RPMI7951 (cell line): ENCODE measurements at regions not wholly inside any gene's neighbourhood (a gene's known extent, or its start where the extent isn't known, plus 50 kb on each side); places are given as distances from the start of the nearest gene placed in this dataset.

ENCODE experiments used
- DNase-seq: peaks from one replicate; pipeline ENCODE4 v3.0.0-alpha.2; 2012; ENCODE audit warnings: low read depth

GRCh38 chr9:14560194-14560593 lies 133.0 kb downstream of the ZDHHC21 start:
- DNase-seq = no peak

DNA sequence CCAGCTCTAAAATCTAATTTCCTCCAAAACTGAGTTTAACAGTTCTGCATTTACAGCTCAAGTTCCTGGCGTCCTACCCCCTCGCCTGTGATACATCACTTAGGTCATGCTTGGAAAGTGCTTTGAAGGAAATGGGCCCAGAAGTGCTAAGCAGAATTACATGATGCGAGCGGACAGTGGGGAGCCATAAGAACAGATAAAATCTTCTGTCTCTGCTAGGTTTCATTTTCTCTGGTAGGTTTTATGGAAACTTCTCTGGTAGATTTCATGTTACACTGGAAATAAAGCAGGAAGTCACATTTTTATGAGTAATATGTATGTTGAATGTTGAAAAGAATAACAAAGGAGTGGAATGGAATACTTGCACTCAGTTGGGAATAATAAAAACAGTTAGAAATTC lies 138.3 kb downstream of the ZDHHC21 start:
- no peak for DNase-seq

GRCh38 chr9:14547245-14548060 lies 145.8 kb downstream of the ZDHHC21 start:
- no peak for DNase-seq

GRCh38 chr9:14546693-14547092 lies 146.5 kb downstream of the ZDHHC21 start:
- DNase-seq = no peak

DNA sequence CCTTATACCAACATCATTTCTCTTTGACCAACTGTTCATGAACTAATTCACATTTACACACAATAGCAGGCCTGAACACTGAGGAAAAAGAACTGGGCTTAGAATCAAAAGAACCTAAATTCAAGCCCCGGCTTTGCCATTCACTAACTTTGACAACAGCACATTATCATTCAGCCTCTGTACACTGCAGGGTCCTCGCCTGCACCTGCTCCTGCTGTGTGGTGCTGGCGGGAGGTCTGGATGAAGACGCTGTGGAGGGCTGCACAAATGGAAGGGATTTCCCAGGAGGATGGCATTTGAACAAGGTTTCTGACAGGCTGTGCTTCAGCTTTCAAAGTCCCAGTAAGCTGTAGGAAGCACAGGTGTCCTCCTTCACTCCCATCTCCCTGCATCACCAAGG lies 151.2 kb downstream of the ZDHHC21 start:
- DNase-seq = no peak

- no peak for DNase-seq
Observed at GRCh38 chr9:14538526-14538925, 154.7 kb downstream of the ZDHHC21 start.

DNA sequence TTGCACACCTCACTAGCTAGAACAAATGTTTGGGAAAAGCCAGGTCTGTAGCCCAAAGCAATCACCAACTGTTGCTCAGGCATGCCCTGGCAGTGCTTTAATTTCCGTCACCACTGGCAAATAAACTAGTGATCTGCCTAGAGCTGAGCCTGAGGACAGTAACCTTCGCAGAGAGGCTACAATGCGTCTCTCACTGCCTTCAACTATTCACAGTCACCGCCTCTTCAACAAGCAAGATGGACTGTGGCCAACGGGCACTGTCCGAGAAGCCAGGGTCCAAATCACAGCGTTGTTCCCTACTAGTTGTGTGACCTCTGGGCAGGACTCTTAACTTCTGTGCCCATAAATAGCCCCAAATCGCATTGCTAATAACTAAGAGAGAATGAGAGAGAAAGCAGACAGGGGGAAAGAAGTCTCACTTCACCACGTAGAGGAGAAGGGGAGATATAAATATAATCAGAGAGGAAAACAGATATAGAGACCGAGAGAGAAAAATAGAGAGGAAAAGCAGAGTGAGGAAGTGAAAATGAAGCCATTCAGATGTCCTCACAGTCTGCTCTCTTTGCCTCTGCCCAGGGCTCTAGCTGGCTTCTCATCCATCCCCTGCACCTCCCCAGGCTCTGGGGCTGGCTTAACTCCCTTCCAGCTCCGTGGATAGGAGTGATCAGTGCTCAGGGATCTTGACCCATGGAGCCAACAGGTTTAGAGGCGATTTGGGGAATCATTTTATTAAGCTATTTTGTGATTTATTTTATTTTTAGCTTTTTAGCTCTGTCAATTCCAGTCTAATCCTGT lies 157.9 kb downstream of the ZDHHC21 start:
- DNase-seq = no peak

- DNase-seq = no peak
Observed at GRCh38 chr9:14533867-14534640, 159.2 kb downstream of the ZDHHC21 start.

DNA sequence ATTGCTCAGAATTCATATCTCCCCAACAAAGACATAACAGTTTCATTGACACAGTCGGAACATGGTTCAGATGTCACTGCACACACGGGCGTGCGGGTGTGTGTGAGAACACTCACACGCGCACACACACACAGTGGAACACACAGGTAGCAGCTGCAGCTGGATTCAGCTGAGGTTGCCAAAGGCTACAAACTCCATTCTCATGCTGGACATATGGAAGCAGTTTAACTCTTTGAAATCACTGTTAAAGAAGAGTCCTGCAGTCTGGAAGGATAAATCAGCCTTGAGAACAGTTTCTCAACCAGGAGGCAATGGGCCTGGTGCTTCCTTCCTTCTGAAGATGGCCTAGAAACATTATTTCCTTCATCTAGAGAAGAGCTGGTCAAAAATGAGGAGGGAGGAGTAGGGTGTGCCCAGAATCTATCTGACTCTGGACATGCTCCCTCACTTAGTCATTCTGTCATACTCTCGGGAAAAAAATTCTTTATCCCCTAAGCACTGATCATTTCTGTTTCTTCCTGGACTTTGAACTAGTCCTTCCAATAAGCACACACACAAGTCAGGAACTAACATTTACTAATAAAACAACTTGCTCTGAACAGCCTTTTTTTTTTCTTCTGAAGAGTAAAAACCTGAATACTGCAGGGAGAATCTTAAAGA lies 160.6 kb downstream of the ZDHHC21 start:
- DNase-seq = no peak

DNA sequence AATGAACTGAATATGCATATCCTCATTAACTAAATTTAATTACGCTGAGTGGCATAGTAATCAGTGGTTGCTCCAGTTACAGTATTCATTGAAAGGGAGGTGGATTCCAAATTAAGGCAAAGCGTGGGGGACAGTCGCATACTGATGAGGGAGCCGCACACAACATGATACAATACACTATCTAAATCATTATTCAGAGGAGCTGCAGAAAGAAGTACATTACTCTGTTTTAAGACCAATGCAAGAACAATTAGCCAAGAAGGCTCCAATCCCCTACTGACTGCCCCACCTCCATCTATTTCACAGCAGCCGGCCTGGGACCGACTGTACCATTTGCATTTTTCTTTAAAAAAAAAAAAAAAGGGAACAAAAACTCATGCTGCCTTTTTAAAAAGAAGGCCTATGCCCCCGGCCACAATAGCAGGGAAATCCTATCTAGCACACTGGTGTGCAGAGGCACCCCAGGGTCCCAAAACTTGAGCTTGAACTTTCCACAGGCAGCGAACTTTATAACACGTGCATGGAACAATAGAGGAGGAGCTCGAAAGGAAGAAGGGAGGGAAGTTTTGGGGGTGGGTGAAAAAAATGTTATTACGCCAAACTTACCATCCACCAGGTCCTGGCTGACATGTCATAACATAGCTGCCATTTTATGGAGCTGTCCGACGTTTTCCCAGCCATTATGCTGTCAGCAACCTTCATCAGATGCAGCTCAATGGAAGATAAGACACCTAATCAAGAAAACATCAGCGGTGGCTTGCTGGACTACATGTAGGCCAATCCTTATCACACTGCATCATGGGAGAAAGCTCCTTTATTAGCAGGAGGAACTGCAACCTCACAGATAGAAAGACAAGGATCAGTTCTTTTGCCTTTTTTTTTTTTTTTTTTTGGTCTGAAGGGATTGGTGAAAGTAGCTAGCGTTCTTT lies 161.6 kb downstream of the ZDHHC21 start:
- DNase-seq = no peak

DNA sequence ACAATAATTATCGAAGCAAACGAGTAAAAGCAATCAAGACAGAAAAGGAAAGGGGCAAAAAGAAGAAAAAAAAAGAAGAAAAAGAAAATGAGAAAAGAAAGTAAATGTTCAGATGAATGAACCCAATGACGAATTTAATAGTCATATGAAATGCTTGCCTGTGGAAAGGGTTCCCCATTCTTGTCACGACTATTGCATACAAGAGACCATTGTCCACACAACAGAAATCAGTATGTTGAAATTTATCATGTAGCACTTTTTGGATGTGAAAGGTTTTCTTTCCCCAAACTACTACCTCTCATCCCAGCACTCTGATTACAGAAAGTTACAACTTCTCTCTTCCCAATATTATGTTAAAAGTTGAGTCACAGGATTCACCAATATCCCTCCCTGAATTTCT lies 162.4 kb downstream of the ZDHHC21 start:
- DNase-seq = no peak

DNA sequence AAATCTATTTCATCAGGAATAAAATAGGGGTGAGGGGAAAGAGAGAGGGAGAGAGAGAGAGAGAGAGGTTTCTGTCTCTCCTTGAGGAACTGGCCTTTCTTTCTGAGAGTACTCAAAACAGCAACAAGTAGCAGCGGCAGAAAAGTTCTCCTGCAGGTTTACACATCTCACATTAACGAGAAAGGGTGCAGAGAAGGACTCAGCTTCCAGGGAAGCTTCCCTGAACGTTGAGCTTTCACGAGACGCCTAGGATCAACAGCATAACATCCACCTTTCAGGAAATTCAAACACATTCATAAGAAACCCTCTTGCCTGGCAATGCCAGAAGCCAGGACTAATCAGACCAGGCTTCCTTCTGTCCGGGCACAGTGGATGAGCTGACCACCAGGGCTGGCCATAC lies 162.9 kb downstream of the ZDHHC21 start:
- no peak for DNase-seq

- DNase-seq = no peak
Observed at GRCh38 chr9:14529629-14530028, 163.6 kb downstream of the ZDHHC21 start.

- DNase-seq = no peak
Observed at GRCh38 chr9:14529054-14529453, 164.2 kb downstream of the ZDHHC21 start.

DNA sequence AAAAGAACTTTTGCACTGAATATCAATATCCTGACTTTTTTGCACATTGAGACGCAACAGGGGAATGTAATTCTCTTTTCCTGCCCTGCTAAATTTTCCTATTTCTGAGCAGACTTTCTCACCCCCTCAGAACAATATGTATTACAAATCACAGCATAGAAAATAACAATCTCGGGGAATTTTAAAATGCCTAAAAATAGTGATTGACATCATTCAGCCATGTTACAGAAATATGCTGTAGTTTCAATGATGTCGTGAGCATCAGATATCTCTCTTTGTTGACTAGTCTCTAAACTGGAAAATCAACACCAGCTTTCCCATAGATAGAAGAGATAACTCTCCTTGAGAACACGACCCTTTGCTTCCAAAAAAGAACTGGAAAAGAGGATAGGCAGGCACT lies 166.7 kb downstream of the ZDHHC21 start:
- DNase-seq = no peak

GRCh38 chr9:14525856-14526255 lies 167.4 kb downstream of the ZDHHC21 start:
- DNase-seq = no peak

- DNase-seq = no peak
Observed at GRCh38 chr9:14524873-14525515, 168.2 kb downstream of the ZDHHC21 start.

DNA sequence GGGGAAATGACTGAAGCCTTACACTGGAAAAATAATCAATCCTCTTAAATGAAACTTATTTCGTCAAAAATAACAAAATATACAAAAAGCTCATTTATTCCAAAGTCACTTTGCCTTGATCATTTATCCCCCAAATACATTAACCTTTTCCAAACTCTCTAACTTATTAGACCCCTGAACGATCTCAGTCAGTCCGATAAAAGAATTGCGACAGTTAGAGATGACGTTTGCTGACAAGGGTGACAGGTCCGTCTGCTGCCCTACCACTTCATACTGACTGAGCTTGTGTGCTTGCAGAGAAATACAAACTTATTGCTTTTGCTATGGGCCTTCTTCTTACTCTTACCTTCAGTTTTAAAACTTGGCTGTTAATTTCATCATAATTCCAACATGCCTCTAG lies 169.7 kb downstream of the ZDHHC21 start:
- no peak for DNase-seq

DNA sequence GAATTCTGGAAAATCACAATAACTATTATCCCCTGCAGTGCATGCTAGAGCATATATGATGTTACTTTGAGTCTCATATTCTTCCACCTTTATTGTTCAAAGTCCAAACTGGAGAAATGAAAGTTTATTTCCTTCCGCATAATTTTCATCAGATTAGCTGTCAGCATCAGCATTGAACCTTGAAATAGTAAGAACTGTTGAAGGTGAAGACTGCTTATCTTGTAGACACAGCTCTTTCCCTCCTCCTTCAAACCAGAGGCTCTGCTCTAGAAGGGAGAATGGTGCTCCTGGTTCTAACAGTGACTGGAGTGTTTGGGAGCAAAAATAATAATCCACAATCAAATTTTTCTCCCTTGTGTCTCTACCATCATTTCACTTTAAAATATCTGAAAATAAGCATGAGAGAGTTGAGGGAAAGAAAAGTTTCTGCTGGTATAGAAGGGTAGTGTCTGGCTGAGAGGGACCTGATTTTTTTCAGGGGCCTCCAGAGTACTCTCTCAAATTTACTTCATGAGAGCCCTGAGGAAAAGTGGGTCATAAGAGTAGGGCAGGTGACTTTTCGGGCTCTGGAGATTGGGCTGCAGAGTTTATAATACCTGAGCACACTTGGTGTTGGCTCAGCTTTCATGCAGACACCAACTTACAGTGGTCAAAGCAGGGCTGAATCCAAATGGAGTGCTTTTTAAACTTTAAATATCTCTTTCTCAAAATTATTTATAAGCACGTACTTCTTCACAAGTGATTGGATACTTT lies 170.4 kb downstream of the ZDHHC21 start:
- DNase-seq = no peak

DNA sequence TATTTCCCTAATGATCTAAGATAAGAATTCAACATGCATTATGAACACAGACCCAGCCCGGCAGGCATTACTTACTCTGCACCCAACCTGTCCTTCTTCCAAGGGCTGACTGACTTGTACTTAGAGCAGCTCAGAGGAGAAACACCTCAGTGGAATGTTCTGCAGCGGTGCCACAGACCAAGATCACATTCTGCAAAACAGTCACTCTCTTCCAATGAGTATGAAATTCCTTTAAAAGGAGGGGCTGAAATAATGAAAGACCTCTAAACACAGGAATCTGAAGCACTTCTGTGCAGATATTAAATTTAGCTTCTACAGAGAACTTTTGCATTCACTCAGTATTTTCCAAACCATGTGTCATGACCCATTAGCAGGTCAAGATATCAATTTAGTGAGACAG lies 172.9 kb downstream of the ZDHHC21 start:
- no peak for DNase-seq
